ENCODE measurements at regions not wholly inside any gene's neighbourhood (a gene's known extent, or its start where the extent isn't known, plus 50 kb on each side); places are given as distances from the start of the nearest gene placed in this dataset.

DNA sequence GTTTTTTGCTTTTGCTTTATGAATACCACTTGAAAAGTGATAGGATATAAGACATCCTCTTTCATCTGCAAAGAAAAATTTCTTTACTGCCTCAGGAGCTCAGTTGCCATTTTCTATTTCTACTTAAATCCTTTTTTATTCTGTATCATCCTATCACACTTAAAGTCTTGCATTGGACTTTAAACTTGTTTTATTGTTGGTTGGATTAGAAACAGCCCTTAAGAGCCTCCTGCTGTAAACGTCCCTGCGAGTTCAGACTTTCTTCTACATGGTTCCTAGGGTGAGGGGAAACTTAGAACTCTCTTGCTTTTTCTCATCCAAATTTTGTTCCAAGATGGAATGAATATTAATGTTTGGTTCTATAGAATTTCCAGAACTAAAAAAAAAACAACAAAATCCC, 234.3 kb downstream of the JRKL start:
- ChIA-PET CTCF (no interaction called here), POLR2A (no interaction called here)
- DNase-seq (ENCODE audit: extremely low spot score): no peak
- TF ChIP-seq L3MBTL2 (conservative IDR thresholded peaks at IDR 0.05): no peak
- TF ChIP-seq FOXM1 (IDR thresholded peaks at IDR 0.05; ENCODE audit: borderline replicate concordance): no peak
- no peak for TF ChIP-seq TARDBP (IDR thresholded peaks at IDR 0.05)
- TF ChIP-seq HDGF (IDR thresholded peaks at IDR 0.05; ENCODE audit: borderline replicate concordance): no peak
- no peak for TF ChIP-seq SP1 (IDR thresholded peaks at IDR 0.05)
- no peak for TF ChIP-seq BHLHE40 (IDR thresholded peaks at IDR 0.05; ENCODE audit: borderline replicate concordance)
- TF ChIP-seq FOXA1 (IDR thresholded peaks at IDR 0.05): no peak
- no peak for TF ChIP-seq ELF4 (IDR thresholded peaks at IDR 0.05)
- TF ChIP-seq ARNT (IDR thresholded peaks at IDR 0.05): no peak
- no peak for TF ChIP-seq CTBP1 (IDR thresholded peaks at IDR 0.05; ENCODE audit: borderline replicate concordance)
- no peak for TF ChIP-seq NFRKB (IDR thresholded peaks at IDR 0.05)
- TF ChIP-seq LEF1 (IDR thresholded peaks at IDR 0.05; ENCODE audit: borderline replicate concordance): no peak
- TF ChIP-seq, protein P1, sequence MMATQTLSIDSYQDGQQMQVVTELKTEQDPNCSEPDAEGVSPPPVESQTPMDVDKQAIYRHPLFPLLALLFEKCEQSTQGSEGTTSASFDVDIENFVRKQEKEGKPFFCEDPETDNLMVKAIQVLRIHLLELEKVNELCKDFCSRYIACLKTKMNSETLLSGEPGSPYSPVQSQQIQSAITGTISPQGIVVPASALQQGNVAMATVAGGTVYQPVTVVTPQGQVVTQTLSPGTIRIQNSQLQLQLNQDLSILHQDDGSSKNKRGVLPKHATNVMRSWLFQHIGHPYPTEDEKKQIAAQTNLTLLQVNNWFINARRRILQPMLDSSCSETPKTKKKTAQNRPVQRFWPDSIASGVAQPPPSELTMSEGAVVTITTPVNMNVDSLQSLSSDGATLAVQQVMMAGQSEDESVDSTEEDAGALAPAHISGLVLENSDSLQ (IDR thresholded peaks at IDR 0.05): no peak
- no peak for TF ChIP-seq SUZ12 (IDR thresholded peaks at IDR 0.05)
- TF ChIP-seq FOXK2 (IDR thresholded peaks at IDR 0.05): no peak
- TF ChIP-seq ZNF384 (IDR thresholded peaks at IDR 0.05): no peak

DNA sequence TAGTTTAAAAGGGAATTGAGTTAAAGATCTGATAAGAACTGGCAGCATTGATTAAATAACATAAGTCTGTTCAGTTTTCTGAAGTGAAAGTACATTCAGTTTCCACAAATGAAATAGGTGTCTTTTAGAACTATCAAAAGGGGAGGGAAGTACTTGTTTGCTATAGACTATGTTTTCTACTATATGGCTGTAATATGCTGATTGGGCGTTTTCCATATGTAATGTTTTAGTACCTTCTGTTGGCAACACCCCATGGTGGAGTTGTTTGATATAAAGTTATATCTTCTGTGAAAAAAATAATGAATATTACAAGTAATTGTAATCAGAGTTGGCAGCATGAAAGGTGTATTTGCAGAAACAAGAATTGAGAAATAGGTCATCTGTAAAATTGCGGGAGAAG, 237.6 kb downstream of the JRKL start:
- DNase-seq (ENCODE audit: extremely low spot score): no peak
- ChIA-PET POLR2A (no interaction called here), CTCF (no interaction called here)
- no peak for TF ChIP-seq ZNF384 (IDR thresholded peaks at IDR 0.05)
- no peak for TF ChIP-seq SP1 (IDR thresholded peaks at IDR 0.05)
- TF ChIP-seq L3MBTL2 (conservative IDR thresholded peaks at IDR 0.05): no peak
- TF ChIP-seq TARDBP (IDR thresholded peaks at IDR 0.05): no peak
- TF ChIP-seq FOXM1 (IDR thresholded peaks at IDR 0.05; ENCODE audit: borderline replicate concordance): no peak
- no peak for TF ChIP-seq BHLHE40 (IDR thresholded peaks at IDR 0.05; ENCODE audit: borderline replicate concordance)
- no peak for TF ChIP-seq FOXK2 (IDR thresholded peaks at IDR 0.05)
- TF ChIP-seq SUZ12 (IDR thresholded peaks at IDR 0.05): no peak
- no peak for TF ChIP-seq FOXA1 (IDR thresholded peaks at IDR 0.05)
- TF ChIP-seq, protein P1 (IDR thresholded peaks at IDR 0.05): no peak
- no peak for TF ChIP-seq NFRKB (IDR thresholded peaks at IDR 0.05)
- TF ChIP-seq ELF4 (IDR thresholded peaks at IDR 0.05): no peak
- TF ChIP-seq HDGF (IDR thresholded peaks at IDR 0.05; ENCODE audit: borderline replicate concordance): no peak
- no peak for TF ChIP-seq ARNT (IDR thresholded peaks at IDR 0.05)

DNA sequence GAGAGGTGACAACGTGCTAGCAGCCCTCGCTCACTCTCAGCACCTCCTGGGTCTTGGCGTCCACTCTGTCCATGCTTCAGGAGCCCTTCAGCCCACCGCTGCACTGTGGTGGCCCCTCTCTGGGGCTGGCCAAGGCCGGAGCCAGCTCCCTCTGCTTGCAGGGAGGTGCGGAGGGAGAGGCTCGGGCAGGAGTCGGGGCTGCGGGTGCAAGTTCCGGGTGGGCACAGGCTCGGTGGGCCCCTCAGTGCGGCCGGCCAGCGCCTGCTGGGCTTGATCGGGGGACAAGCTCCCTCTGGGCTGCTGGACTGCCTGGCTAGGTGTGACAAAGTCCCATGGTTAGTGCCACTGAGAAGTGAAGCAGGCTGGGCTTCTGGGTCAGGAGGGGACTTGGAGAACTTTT, 245.8 kb downstream of the JRKL start:
- POLR2A ChIA-PET: no interaction called here
- no peak for TF ChIP-seq NFRKB (IDR thresholded peaks at IDR 0.05)
- TF ChIP-seq BHLHE40 (IDR thresholded peaks at IDR 0.05; ENCODE audit: borderline replicate concordance): no peak
- TF ChIP-seq ARNT (IDR thresholded peaks at IDR 0.05): no peak
- TF ChIP-seq HDGF (IDR thresholded peaks at IDR 0.05; ENCODE audit: borderline replicate concordance): no peak
- CTCF ChIA-PET: no interaction called here
- no peak for DNase-seq (ENCODE audit: extremely low spot score)

DNA sequence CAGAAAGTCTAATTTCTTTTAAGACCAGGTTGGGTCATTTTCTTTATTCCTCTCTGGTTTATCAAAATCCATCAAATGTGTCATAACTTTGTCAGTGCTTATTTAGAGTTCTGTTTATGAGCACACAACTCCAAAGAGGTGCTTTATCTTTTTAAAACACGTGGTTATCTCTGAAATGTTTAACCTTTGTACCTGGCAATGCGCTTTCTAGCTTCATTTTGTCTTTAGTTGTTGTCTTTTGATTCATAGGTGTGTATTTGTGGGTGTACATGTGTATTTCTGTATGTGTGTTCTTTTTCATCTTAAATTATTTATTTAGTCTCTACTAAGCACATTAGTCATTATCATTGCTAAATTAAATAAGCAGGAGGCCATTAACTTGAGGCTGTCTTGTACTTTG, 251.4 kb downstream of the JRKL start:
- no peak for TF ChIP-seq ZNF384 (IDR thresholded peaks at IDR 0.05)
- TF ChIP-seq FOXK2 (IDR thresholded peaks at IDR 0.05): no peak
- no peak for TF ChIP-seq FOXA1 (IDR thresholded peaks at IDR 0.05)
- TF ChIP-seq L3MBTL2 (conservative IDR thresholded peaks at IDR 0.05): no peak
- TF ChIP-seq BHLHE40 (IDR thresholded peaks at IDR 0.05; ENCODE audit: borderline replicate concordance): no peak
- TF ChIP-seq SP1 (IDR thresholded peaks at IDR 0.05): no peak
- TF ChIP-seq, protein P1 (IDR thresholded peaks at IDR 0.05): no peak
- TF ChIP-seq CTBP1 (IDR thresholded peaks at IDR 0.05; ENCODE audit: borderline replicate concordance): no peak
- TF ChIP-seq SUZ12 (IDR thresholded peaks at IDR 0.05): no peak
- no peak for TF ChIP-seq ARNT (IDR thresholded peaks at IDR 0.05)
- no peak for TF ChIP-seq HDGF (IDR thresholded peaks at IDR 0.05; ENCODE audit: borderline replicate concordance)
- TF ChIP-seq TARDBP (IDR thresholded peaks at IDR 0.05): no peak
- no peak for TF ChIP-seq FOXM1 (IDR thresholded peaks at IDR 0.05; ENCODE audit: borderline replicate concordance)
- no peak for TF ChIP-seq LEF1 (IDR thresholded peaks at IDR 0.05; ENCODE audit: borderline replicate concordance)
- TF ChIP-seq ELF4 (IDR thresholded peaks at IDR 0.05): no peak
- TF ChIP-seq NFRKB (IDR thresholded peaks at IDR 0.05): no peak
- POLR2A ChIA-PET: no interaction called here
- CTCF ChIA-PET: interaction anchor here (0.6 to 1.2 kb wide), 2 partner anchors 34 to 792 kb away, joined by 3 to 5 read pairs; no protein-coding TSS in a partner anchor

DNA sequence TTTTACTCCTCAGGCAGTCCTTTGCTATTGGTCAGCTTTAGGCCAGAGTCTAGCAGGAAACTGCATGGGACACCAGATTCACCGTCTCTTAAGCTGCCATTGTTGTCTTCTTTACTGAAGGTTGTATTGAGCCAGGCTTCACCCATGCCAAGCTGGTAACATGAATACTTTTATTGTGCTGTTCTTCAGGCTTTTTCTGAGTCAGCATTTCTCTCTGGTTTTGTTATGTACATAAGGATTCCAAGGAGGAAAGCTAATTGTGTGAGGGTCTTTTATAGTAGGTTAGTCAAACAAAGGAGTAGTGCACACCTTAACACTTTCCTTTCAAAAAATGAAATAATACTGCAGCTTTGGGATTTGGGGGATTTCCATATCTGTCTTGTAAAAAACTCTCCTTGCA, 252.8 kb downstream of the JRKL start:
- CTCF ChIA-PET: no interaction called here

More for the DNA sequence above, 251.4 kb downstream of the JRKL start:
- no peak for DNase-seq (ENCODE audit: extremely low spot score)

More for the DNA sequence above, 252.8 kb downstream of the JRKL start:
- TF ChIP-seq CTBP1 (IDR thresholded peaks at IDR 0.05; ENCODE audit: borderline replicate concordance) (no peak), FOXM1 (IDR thresholded peaks at IDR 0.05; ENCODE audit: borderline replicate concordance) (no peak), ZNF384 (IDR thresholded peaks at IDR 0.05) (no peak), HDGF (IDR thresholded peaks at IDR 0.05; ENCODE audit: borderline replicate concordance) (no peak), ELF4 (IDR thresholded peaks at IDR 0.05) (no peak), FOXK2 (IDR thresholded peaks at IDR 0.05) (no peak), BHLHE40 (IDR thresholded peaks at IDR 0.05; ENCODE audit: borderline replicate concordance) (no peak)
- TF ChIP-seq, protein P1 (IDR thresholded peaks at IDR 0.05): no peak
- DNase-seq (ENCODE audit: extremely low spot score): no peak
- POLR2A ChIA-PET: no interaction called here
